22Rv1 (cell line): ENCODE measurements at regions not wholly inside any gene's neighbourhood (a gene's known extent, or its start where the extent isn't known, plus 50 kb on each side); places are given as distances from the start of the nearest gene placed in this dataset.

Source experiments
- ZFX ChIP-seq: fragments of 450-650 bp; IDR thresholded peaks from 2 replicates; pipeline ENCODE4 v1.6.1; 2017; ENCODE audit warnings: antibody characterized with exemption, borderline replicate concordance
- TF ChIP-seq, protein P1 (sequence below): fragments of 450-650 bp; IDR thresholded peaks from 2 replicates; pipeline ENCODE4 v1.5.1; 2017; ENCODE audit warnings: mild to moderate bottlenecking

DNA sequence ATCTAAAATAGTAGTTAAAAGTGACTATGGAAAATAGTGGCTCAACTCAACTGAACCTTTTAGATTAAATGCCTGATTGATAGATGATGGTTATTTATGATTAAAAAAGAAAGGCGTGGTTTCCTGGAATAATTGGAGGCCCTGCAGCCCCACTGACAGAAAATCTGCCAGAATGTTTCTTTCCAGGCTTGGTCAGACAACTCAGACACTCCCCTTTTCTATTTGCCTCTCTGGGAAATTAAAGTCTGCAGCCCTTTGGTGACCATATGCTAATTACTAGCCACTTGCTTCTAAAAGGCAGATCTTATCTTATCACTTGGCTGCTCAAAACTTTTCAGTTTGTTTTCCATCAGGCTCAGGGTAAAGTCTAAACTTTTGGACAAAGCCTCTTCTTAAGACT, 506.0 kb downstream of the TMEM114 start:
- TF ChIP-seq, protein P1, sequence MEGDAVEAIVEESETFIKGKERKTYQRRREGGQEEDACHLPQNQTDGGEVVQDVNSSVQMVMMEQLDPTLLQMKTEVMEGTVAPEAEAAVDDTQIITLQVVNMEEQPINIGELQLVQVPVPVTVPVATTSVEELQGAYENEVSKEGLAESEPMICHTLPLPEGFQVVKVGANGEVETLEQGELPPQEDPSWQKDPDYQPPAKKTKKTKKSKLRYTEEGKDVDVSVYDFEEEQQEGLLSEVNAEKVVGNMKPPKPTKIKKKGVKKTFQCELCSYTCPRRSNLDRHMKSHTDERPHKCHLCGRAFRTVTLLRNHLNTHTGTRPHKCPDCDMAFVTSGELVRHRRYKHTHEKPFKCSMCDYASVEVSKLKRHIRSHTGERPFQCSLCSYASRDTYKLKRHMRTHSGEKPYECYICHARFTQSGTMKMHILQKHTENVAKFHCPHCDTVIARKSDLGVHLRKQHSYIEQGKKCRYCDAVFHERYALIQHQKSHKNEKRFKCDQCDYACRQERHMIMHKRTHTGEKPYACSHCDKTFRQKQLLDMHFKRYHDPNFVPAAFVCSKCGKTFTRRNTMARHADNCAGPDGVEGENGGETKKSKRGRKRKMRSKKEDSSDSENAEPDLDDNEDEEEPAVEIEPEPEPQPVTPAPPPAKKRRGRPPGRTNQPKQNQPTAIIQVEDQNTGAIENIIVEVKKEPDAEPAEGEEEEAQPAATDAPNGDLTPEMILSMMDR = no peak
- TF ChIP-seq ZFX = no peak
